Peyer's patch (tissue), 4 donors: ENCODE measurements at regions not wholly inside any gene's neighbourhood (a gene's known extent, or its start where the extent isn't known, plus 50 kb on each side); places are given as distances from the start of the nearest gene placed in this dataset.
A peak's percentile ranks its signal among the peaks of the same experiment; 100 is the strongest.

Source experiments
- DNase-seq, 3 donors: peaks; one replicate each; pipeline ENCODE4 v3.0.0-alpha.2; 2017 to 2019
- H3K27ac ChIP-seq, 4 donors: fragments of 200-600 bp; sonication (generic); one replicate each; pipeline ENCODE4 v1.5.1; 2016 to 2019
- H3K27me3 ChIP-seq, 2 donors: fragments of 200-600 bp; sonication (generic); one replicate each; pipeline ENCODE4 v1.5.1; 2019
- H3K36me3 ChIP-seq, 3 donors: fragments of 200-600 bp; sonication (generic); one replicate each; pipeline ENCODE4 v1.5.1; 2016 to 2019
- H3K4me1 ChIP-seq, 4 donors: fragments of 200-600 bp; sonication (generic); one replicate each; pipeline ENCODE4 v1.5.1; 2016 to 2019
- H3K4me3 ChIP-seq, 4 donors: fragments of 200-600 bp; sonication (generic); 1 replicate in 3 of 4; 2 replicates in 1 of 4; pipeline ENCODE4 v1.5.1; 2016 to 2019; ENCODE audit warnings: mild to moderate bottlenecking in 1 of 4
- H3K9me3 ChIP-seq, 4 donors: fragments of 200-600 bp; sonication (generic); one replicate each; pipeline ENCODE4 v1.5.1; 2016 to 2019; ENCODE audit warnings: mild to moderate bottlenecking in 1 of 4
- POLR2A ChIP-seq, 2 donors: fragments of 450-650 bp; IDR thresholded peaks; one replicate each; pipeline ENCODE4 v1.5.1; 2017; ENCODE audit warnings: antibody characterized with exemption in 2 of 2, mild to moderate bottlenecking in 2 of 2, moderate library complexity in 2 of 2
- TF ChIP-seq, protein P1 (sequence below), 6 experiments: fragments of 450-650 bp in 4 of 6; fragments of 200-600 bp in 2 of 6; sonication (generic) in 1 of 6; IDR thresholded peaks; one replicate each; pipeline ENCODE4 v1.5.1; 2017 to 2019; ENCODE audit warnings: antibody characterized with exemption in 6 of 6, mild to moderate bottlenecking in 3 of 6, moderate library complexity in 1 of 6

DNA sequence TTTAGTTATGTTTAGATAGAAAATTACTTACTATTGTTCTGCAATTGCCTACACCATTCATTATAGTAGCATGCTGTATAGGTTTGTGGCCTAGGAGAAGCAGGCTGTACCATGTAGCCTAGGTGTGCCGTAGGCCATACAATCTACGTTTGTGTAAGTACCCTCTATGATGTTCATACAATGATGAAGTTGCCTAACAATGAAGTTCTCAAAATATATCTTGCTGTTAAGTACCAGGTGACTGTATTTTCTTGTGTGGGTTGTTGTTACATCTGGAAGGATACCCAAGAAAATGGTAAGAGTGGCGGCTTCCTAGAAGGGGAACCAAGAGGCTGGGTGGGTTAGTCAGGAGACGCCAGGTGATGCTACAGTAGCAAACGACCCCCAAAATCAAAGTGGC lies 88.3 kb upstream of the FOXF1 start:
- no peaks in the 10 kb centered on the region for H3K36me3 ChIP-seq
- no peak for DNase-seq
- H3K4me1 ChIP-seq = no peaks in the 10 kb centered on the region
- H3K27ac ChIP-seq = no peak overlapping the region
- TF ChIP-seq POLR2A (IDR thresholded peaks at IDR 0.05) = no peak
- TF ChIP-seq, protein P1, sequence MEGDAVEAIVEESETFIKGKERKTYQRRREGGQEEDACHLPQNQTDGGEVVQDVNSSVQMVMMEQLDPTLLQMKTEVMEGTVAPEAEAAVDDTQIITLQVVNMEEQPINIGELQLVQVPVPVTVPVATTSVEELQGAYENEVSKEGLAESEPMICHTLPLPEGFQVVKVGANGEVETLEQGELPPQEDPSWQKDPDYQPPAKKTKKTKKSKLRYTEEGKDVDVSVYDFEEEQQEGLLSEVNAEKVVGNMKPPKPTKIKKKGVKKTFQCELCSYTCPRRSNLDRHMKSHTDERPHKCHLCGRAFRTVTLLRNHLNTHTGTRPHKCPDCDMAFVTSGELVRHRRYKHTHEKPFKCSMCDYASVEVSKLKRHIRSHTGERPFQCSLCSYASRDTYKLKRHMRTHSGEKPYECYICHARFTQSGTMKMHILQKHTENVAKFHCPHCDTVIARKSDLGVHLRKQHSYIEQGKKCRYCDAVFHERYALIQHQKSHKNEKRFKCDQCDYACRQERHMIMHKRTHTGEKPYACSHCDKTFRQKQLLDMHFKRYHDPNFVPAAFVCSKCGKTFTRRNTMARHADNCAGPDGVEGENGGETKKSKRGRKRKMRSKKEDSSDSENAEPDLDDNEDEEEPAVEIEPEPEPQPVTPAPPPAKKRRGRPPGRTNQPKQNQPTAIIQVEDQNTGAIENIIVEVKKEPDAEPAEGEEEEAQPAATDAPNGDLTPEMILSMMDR (IDR thresholded peaks at IDR 0.05) = no peak
- no peak overlapping the region for H3K4me3 ChIP-seq
- H3K9me3 ChIP-seq = peaks cover 0 to 3% (median 0%) of the 10 kb centered on the region in 4 donors
- no peaks in the 10 kb centered on the region for H3K27me3 ChIP-seq

DNA sequence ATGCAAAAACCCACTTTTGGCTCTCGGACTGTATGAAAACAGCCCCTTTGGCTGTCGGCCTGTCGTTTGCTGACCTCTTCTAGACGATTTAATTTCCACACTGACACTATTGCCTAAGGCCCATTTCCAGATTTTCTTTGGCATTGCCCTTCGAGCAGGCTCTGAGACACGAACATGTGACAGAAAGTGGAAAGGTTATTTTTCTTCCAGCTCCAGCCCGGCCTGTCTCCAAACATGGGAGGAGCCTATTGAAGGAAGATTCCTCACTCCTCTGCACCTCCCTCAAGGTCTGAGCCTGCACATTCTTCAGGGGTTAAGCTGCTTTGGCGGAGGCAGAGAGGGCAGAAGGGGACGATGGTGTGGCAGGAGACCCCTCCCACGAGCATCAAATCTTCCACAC lies 85.9 kb upstream of the FOXF1 start:
- Histone ChIP-seq H3K4me1 (no peaks in the 10 kb centered on the region), H3K27me3 (no peaks in the 10 kb centered on the region), H3K9me3 (peaks cover 0 to 3% (median 0%) of the 10 kb centered on the region in 4 donors), H3K36me3 (no peaks in the 10 kb centered on the region), H3K4me3 (no peak overlapping the region), H3K27ac (peak overlapping the region in 1 of 4 donors; percentile 16)
- TF ChIP-seq POLR2A (IDR thresholded peaks at IDR 0.05) = no peak
- TF ChIP-seq, protein P1 (IDR thresholded peaks at IDR 0.05) = no peak
- DNase-seq = no peak

DNA sequence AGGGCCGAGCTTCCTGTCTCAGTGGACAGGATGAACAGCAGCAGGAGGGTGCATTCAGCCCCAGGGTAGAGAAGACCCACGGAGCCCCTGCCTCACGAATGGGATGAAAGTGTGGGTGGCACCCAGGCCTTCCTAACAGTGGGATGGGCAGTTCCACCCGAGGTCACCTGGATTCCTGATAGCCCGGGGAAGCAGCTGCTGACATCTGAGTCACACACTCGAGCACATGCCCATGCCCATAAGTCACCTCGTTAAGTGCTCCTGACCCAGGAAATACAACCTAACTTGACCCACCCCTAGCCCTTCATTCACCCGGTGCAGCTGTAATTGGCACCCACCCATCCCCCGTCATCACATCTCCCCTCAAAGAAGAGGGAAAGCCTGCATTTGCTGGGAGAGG lies 85.3 kb upstream of the FOXF1 start:
- Histone ChIP-seq H3K27me3 (no peaks in the 10 kb centered on the region), H3K27ac (no peak overlapping the region), H3K4me3 (no peak overlapping the region), H3K4me1 (no peaks in the 10 kb centered on the region), H3K9me3 (peaks cover 0 to 3% (median 0%) of the 10 kb centered on the region in 4 donors), H3K36me3 (no peaks in the 10 kb centered on the region)
- TF ChIP-seq, protein P1 (IDR thresholded peaks at IDR 0.05) = no peak
- no peak for TF ChIP-seq POLR2A (IDR thresholded peaks at IDR 0.05)
- no peak for DNase-seq

DNA sequence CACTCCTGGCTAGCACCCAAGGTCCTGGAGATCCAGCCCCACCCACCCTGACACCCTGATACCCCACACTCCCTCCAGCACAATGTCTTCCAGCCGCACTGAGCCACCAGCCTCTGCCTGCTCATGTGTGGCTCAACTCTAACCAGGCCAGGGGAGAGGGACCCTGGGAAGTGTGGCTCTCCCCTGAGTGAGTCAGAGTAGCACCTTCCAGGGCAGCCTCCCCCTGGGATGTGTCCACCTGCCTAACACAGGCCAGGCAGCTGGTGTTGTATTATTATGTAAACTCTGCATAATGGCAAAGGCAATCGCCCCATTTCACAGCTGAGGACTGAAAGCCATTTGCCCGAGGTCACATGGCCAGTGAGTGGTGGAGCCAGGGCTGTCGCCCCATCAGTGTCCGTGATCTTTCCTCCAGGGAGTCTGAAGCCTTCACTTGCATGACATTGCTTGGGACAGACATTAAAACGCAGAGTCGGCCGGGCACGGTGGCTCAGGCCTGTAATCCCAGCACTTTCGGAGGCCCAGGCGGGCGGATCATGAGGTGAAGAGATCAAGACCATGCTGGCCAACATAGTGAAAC lies 84.2 kb upstream of the FOXF1 start:
- H3K9me3 ChIP-seq = peaks cover 0 to 3% (median 0%) of the 10 kb centered on the region in 4 donors
- no peak overlapping the region for H3K4me3 ChIP-seq
- no peaks in the 10 kb centered on the region for H3K27me3 ChIP-seq
- H3K27ac ChIP-seq = no peak overlapping the region
- no peak for DNase-seq
- H3K4me1 ChIP-seq = no peaks in the 10 kb centered on the region
- no peak for TF ChIP-seq POLR2A (IDR thresholded peaks at IDR 0.05)
- no peaks in the 10 kb centered on the region for H3K36me3 ChIP-seq

DNA sequence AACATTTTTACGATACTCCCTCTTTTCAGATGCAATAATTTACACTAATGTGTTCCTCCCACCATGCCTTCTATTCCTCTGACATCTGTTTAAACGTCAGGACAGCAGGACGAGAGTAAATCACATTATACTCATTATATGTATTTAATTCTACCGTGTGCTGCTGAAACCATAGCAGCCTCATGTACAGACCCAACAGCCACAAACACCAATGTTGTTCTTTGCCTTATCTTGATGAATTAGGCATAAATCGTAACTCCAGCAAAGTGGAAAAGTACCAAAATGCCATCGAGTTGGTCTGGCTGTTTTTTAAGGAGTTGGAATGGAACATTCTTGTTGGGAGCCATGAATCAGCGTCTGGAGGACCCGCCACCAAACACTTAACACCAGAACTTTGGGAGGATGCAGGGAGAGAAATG lies 82.9 kb upstream of the FOXF1 start:
- Histone ChIP-seq H3K4me3 (no peak overlapping the region), H3K27me3 (no peaks in the 10 kb centered on the region), H3K36me3 (no peaks in the 10 kb centered on the region), H3K9me3 (no peaks in the 10 kb centered on the region), H3K27ac (peak overlapping the region in 2 of 4 donors; percentile 49 to 72), H3K4me1 (peaks cover 0 to 6% (median 0%) of the 10 kb centered on the region in 4 donors)
- DNase-seq = no peak
- TF ChIP-seq POLR2A (IDR thresholded peaks at IDR 0.05) = no peak
- TF ChIP-seq, protein P1 (IDR thresholded peaks at IDR 0.05) = no peak

DNA sequence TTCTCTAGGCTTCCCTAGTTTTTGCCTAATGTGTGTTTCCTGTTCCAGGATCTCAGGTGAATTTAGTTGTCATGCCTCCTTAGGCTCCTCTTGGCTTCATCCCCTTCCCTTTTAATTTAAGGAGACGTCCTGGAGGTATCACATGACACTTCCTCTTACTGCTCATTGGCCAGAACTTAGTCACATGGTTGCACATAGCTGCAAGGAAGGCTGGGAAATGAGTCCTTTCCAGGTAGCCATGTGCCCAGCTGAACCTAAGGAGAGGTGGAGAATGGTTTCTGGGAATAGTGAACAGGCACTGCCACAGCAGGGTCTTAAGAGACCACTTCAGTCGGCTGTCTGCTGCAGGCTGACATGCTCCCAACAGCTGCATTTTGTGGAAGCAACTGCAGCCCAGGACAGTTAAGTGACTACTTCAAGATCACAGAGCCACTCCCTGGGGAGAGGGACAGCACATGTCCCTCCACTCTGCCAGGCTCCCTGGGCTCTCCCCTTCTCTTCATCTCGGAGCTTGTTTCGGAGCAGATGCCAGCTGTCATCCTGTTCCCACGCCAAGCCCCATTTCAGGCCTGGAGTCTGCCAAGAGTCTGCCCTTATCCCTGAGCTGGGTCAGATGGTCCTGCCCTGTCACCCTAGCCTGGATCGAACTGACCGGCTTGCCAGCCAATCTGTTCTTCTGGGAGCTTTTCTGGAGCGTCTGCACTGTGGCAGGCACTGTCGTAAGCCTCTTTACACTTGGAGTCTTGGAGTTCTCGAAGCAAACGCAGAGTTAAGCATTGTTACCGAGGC lies 81.4 kb upstream of the FOXF1 start:
- H3K27ac ChIP-seq = peak overlapping the region in 2 of 4 donors; percentile 20 to 46
- no peaks in the 10 kb centered on the region for H3K36me3 ChIP-seq
- H3K27me3 ChIP-seq = no peaks in the 10 kb centered on the region
- no peak for TF ChIP-seq POLR2A (IDR thresholded peaks at IDR 0.05)
- TF ChIP-seq, protein P1 (IDR thresholded peaks at IDR 0.05) = no peak
- H3K9me3 ChIP-seq = no peaks in the 10 kb centered on the region
- no peak for DNase-seq
- H3K4me3 ChIP-seq = no peak overlapping the region
- H3K4me1 ChIP-seq = peaks cover 0 to 6% (median 0%) of the 10 kb centered on the region in 4 donors
